Activated CD4-positive, CD25-positive, alpha-beta regulatory T cell treated with anti-CD3 and anti-CD28 coated beads, Interleukin-2, amount 50 U/mL, for 72 hours (primary cell): ENCODE measurements at regions not wholly inside any gene's neighbourhood (a gene's known extent, or its start where the extent isn't known, plus 50 kb on each side); places are given as distances from the start of the nearest gene placed in this dataset.

Experiments
- DNase-seq: peaks from one replicate; pipeline ENCODE4 v3.0.0; 2021

DNA sequence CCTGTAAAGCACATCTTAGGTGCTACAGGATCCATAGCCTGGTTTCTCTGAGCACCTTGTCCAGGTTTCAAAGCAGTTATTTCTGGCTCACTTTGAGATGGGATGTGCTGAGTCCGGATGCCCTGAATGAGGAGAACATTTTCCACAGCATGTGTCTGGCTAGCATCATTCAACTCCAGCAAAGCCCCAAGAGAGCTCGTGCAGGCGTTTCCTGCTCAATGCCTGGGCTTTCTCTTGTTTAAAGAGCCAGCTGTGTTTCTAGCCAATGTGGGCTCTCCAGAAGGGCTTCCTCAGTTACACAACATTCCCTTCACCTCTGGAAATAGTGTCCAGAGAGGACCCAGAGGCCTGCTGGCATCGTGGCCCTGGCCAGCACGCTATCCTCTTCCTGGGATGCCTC, 411.7 kb downstream of the DMAC1 start:
- DNase-seq: no peak

GRCh38 chr9:7382304-7382703, 417.3 kb downstream of the DMAC1 start:
- DNase-seq: no peak

- no peak for DNase-seq
These were observed 422.1 kb downstream of the DMAC1 start for GRCh38 chr9:7377489-7377888.

- no peak for DNase-seq
These were observed 422.7 kb downstream of the DMAC1 start for GRCh38 chr9:7376833-7377232.

DNA sequence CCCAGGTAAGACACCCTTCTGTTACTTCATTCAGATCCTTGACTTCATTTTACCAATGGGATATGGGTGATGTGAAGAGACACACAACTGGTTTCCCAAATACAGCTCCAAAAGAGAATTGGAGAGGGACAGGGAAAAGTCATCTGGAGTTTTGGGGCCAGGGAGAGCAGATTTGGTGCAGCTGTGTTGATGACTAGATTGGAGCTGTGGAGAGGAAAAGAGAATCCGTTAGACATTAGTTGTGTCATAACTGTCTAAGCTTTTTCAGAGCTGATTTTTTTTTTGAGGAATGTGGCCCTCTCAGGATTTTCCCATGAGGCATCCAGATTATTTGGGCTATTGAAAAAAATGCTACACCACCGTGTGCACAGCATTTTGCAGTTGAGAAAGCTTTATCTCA, 423.4 kb downstream of the DMAC1 start:
- DNase-seq: no peak

DNA sequence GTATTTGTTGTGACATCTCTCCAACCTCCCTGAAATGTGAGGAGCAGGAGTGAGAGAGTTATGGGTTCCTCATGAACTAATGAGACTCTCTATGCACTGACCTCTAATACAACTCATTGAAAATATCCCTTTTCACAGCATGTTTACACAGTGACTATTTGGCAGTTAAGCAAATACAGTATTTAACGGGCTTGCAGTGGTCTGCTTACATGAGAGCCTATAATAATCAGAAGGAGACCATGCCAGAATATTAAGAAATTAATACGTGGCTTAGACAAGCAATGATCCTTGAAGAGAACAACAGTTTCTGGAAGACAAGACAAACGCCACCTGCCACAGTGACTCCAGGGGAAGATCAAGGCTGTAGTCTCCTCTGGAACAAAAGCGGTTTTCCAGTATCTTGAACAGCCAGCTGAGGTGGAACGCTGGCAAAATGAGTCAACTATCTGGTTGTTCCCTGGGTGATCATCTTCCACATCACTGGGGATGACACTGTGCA, 424.5 kb downstream of the DMAC1 start:
- DNase-seq: no peak

GRCh38 chr9:7370988-7371387, 428.6 kb downstream of the DMAC1 start:
- DNase-seq: no peak

DNA sequence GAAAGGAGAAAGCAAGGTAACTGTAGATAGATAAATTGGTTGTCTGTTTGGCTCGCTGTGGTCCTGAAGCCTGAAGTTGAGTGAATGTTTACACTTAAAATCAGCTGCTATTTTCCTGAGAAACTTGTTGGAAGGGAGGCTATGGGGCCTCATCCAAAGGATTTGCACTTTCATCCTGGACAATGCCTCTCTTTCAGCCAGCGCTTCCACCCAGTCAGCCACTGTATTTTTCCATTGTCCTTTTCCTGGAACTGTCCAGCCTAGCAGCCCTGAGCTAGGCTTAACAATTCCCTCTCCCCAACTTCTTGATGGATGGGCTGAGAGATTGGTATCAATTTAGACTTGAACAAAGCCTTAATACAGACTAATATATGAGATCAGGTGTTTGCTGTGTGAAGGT, 429.2 kb downstream of the DMAC1 start:
- DNase-seq: no peak

DNA sequence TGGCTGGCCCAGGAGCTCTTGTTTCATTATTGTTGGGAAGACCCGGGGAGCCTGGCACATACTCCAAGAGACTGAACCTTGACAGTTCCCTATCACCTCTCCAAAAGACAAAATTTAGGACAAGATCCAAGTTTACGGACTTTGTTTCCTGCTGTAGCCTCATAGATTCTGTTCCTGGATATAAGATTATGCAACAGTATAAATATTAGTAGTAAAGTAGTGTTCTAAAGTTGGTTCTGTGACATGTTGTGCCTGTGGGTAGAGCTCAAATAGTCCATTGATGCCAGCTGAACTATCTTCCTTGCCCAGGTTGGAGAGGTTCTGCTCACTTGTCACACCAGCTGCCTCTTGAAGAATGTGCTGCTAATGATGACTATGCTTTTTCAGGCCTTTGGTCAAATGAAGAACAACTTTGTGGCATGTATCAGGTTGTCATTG, 430.2 kb downstream of the DMAC1 start:
- DNase-seq: no peak

GRCh38 chr9:7368410-7369292, 430.9 kb downstream of the DMAC1 start:
- no peak for DNase-seq

DNA sequence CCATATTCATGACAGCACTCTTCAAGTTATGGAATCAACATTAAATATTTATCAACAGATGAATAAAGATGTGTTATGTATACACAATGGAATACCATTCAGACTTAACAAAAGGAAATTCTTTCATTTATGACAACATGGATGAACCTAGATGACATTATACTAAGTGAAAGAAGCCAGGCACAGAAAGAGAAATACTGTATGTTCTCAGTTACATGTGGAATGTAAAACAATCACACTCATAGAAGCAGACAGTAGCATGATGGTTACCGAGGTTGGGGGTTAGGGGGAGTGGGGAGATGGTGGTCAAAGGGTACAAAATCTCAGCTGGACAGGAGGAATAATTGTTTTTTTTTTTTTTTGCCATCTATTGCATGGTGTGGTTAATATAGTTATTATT, 431.9 kb downstream of the DMAC1 start:
- no peak for DNase-seq

- no peak for DNase-seq
These were observed 433.5 kb downstream of the DMAC1 start for GRCh38 chr9:7366121-7366520.

- no peak for DNase-seq
These were observed 435.7 kb downstream of the DMAC1 start for GRCh38 chr9:7363777-7364477.

GRCh38 chr9:7360513-7360912, 439.1 kb downstream of the DMAC1 start:
- no peak for DNase-seq

- no peak for DNase-seq
These were observed 440.7 kb downstream of the DMAC1 start for GRCh38 chr9:7358876-7359275.

GRCh38 chr9:7354704-7355103, 444.9 kb downstream of the DMAC1 start:
- no peak for DNase-seq

- no peak for DNase-seq
These were observed 450.9 kb downstream of the DMAC1 start for GRCh38 chr9:7348692-7349091.

DNA sequence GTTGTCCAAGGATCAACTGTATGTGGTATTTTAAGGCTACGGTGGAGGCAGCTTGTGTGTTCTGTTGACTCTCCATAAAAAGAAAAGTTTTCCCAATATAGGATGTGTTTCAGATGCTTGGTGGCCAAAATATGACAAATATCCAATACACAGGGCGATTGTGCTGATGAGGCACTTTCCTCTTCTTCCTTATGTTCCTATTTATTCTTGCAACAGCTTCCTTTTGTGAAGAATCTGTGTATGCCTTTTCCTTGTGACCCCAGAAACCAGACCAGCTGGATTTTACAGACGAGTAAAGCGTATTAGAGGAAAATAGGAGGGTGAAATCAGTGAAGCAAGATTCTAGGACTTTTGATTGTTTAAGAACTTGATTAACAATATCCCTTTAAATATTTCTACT, 452.0 kb downstream of the DMAC1 start:
- DNase-seq: no peak

DNA sequence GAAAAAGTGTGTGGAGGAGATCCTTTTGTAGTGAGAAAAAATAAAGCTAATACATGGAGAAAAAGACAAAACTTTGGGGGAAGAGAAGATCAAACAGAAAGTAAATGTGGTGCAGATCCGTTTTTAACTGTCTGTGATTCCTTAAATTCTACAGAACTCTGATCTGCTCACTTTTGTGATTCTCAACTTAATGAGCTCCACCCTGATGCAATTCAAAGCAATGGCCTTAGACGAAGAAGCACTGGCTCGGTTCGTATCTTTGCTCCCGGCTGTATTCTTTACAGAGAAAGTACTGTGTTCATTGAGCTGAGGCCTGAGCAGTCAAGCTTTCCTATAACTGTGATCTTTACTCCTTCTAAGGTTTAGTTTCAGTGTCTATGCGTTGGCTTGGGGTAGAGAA, 453.4 kb downstream of the DMAC1 start:
- no peak for DNase-seq

DNA sequence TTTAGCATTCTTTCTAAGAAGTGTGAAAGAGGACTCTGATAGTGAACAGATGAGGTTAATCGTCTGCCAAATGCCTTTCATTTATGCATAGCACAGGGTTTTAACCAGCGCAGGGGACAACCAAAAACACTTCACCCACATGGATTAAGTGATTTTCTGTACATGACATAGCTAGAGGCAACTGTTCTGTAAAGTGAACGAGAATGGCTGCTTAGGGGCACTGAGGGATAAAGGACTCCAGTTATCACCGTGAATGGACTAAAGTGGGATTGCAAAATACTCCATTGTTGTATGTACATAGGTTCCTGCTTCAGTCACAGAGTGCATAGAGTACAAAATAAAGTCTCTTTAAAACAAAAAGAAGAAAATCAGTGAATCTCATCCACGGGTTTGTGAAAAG, 456.8 kb downstream of the DMAC1 start:
- DNase-seq: no peak

DNA sequence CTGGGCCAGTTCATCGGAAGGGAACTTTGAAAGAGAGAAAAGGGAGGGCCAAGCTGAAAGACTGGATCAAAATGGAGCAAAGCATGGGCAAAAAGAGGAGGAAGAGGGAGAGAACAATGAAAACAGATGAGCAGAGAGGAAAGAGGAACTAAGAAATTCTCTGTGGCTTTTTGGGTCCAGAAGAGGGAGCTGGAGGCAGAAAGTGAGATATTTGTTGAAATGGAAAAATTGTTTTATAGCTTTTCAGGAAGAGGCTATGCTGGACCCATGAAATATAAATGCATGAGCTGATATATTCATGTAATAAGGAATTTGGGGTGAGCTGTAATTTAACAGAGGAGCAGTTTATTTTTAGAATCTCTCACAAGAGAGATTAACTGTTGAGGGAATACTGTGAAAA, 457.3 kb downstream of the DMAC1 start:
- DNase-seq: no peak

GRCh38 chr9:7341571-7341970, 458.0 kb downstream of the DMAC1 start:
- DNase-seq: no peak

GRCh38 chr9:7340451-7340850, 459.1 kb downstream of the DMAC1 start:
- no peak for DNase-seq

GRCh38 chr9:7338586-7339281, 460.8 kb downstream of the DMAC1 start:
- no peak for DNase-seq
